IPS-15b (cell line): ENCODE measurements at regions not wholly inside any gene's neighbourhood (a gene's known extent, or its start where the extent isn't known, plus 50 kb on each side); places are given as distances from the start of the nearest gene placed in this dataset.
A peak's percentile ranks its signal among the peaks of the same experiment; 100 is the strongest.
"Not testable (repeated sequence)": the region's sequence is repeated elsewhere in the genome, so short reads cannot be mapped to it uniquely, and the experiment has no call there.

Source experiments
- H3K27me3 ChIP-seq: one replicate; pipeline ENCODE4 v1.6.1; 2013; ENCODE audit warnings: low read length; ENCODE audit not compliant: control insufficient read depth, insufficient read depth
- H3K36me3 ChIP-seq: one replicate; pipeline ENCODE4 v1.6.1; 2013; ENCODE audit warnings: low read length; ENCODE audit not compliant: control insufficient read depth, insufficient read depth
- H3K4me1 ChIP-seq: one replicate; pipeline ENCODE4 v1.6.1; 2013; ENCODE audit warnings: mild to moderate bottlenecking, low read length; ENCODE audit not compliant: control insufficient read depth, insufficient read depth
- H3K4me3 ChIP-seq: one replicate; pipeline ENCODE4 v1.5.1; 2013; ENCODE audit warnings: low read depth, low read length
- H3K9ac ChIP-seq: one replicate; pipeline ENCODE4 v1.6.1; 2013; ENCODE audit warnings: low read depth, mild to moderate bottlenecking, low read length
- H3K9me3 ChIP-seq: one replicate; pipeline ENCODE4 v1.6.1; 2013; ENCODE audit warnings: mild to moderate bottlenecking, low read length; ENCODE audit not compliant: control insufficient read depth, insufficient read depth

DNA sequence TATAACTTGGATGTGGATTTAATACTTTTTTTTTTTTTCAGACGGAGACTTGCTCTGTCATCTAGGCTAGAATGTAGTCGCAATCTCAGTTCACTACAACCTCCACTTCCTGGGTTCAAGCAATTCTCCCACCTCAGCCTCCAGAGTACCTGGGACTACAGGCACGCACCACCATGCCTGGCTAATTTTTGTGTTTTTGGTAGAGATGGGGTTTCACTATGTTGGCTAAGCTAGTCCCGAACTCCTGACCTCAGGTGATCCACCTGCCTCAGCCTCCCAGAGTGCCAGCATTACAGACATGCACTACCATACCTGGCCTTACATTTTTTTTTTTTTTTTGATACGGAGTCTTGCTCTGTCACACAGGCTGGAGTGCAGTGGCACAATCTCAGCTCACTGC lies 85.6 kb upstream of the BTN3A2 start:
- not testable (repeated sequence) for H3K27me3 ChIP-seq, H3K9ac ChIP-seq, H3K4me3 ChIP-seq, H3K4me1 ChIP-seq, H3K36me3 ChIP-seq, H3K9me3 ChIP-seq

DNA sequence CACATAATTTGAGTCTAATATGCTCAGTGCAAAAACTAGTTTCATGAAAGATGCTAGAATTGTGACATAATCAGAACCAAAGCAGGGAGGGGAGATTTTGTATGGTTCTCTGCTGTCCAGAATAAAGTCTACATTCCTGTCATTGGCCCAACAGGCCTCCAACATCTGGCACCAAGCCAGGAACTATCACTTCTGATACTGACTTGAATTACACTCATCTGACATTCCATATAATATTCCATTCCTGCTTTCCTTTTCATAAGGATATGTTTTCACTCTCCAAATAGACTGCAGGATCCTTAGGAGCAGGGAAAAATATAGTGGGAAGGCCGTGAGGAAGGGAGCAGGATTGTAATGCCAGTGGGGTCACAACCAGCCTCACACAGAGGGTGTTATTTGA lies 84.6 kb upstream of the BTN3A2 start:
- Histone ChIP-seq H3K36me3 (no peaks in the 10 kb centered on the region), H3K27me3 (no peaks in the 10 kb centered on the region), H3K4me1 (no peaks in the 10 kb centered on the region), H3K4me3 (no peak overlapping the region), H3K9me3 (no peaks in the 10 kb centered on the region), H3K9ac (no peak overlapping the region)

DNA sequence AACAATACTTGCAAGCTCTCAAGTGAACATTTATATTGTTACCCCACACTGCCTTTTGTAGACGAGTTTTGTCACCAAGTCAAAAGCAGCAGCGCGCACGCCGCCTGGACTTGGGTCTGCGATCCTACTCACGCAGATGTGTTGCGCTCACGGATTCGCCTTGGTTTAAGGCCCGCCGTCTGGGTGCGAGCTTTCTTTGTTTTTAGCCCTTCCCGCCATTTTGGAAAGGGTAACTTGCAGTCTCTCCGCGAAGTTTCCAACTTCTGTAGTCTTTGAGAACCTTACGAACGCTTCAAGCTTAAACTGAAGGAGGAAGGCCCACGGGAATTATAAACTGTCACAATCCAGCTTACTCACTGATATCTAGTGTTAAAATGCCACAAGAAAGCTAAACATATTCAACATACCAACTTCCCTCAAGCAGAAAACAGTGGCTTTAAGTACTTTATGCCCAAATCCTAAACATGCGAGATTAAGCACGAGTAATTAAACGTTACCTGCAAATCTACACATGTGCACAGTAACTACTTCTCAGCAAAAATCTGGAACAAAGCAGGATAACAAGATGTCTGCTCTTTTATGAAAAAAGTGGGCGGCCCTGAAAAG lies 80.4 kb upstream of the BTN3A2 start:
- Histone ChIP-seq H3K4me1 (peaks cover 3% of the 10 kb centered on the region), H3K4me3 (peak overlapping the region; percentile 84), H3K9ac (peak overlapping the region; percentile 99), H3K36me3 (no peaks in the 10 kb centered on the region), H3K9me3 (no peaks in the 10 kb centered on the region), H3K27me3 (no peaks in the 10 kb centered on the region)

DNA sequence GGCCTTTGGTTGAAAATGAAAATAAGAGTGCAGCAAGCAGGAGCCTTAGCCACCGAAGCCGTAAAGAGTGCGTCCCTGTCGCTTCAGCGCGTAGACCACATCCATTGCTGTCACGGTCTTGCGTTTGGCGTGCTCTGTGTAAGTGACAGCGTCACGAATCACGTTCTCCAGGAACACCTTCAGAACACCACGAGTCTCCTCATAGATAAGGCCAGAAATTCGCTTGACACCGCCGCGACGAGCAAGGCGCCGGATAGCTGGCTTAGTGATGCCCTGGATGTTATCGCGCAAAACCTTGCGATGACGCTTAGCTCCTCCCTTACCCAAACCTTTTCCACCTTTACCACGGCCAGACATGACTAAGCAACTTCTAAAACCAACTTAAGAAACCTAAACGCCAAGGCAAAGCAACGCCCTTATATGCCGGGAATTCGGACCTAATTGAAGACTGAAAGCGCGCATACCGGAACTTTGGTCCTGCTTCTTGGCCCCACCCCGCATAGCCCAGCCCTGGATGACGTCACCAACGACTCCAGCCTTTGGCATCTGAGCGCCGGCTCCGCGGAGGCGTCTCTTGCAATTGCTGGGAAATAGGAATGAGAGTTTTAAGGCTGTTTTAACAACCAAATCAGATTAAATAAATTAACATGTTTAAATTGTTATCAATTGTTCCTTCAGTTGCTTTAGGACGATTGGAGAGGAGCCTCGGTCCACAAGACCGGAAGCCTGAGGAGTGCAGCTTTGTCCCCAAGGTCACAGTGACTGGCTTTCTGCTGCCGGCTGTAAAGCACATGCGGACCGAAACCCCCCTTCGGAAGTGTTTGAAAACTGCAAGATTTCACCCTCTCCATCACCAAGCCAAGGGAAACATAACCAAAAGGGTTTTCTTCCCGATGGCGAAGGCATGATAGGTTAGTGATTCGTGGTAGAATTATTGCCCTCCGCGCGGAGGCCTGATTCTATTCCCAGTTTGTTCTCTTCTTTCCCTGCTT lies 79.6 kb upstream of the BTN3A2 start:
- Histone ChIP-seq H3K4me3 (peak overlapping the region; percentile 84), H3K27me3 (no peaks in the 10 kb centered on the region), H3K9me3 (no peaks in the 10 kb centered on the region), H3K4me1 (peaks cover 3% of the 10 kb centered on the region), H3K9ac (peak overlapping the region; percentile 99), H3K36me3 (no peaks in the 10 kb centered on the region)

DNA sequence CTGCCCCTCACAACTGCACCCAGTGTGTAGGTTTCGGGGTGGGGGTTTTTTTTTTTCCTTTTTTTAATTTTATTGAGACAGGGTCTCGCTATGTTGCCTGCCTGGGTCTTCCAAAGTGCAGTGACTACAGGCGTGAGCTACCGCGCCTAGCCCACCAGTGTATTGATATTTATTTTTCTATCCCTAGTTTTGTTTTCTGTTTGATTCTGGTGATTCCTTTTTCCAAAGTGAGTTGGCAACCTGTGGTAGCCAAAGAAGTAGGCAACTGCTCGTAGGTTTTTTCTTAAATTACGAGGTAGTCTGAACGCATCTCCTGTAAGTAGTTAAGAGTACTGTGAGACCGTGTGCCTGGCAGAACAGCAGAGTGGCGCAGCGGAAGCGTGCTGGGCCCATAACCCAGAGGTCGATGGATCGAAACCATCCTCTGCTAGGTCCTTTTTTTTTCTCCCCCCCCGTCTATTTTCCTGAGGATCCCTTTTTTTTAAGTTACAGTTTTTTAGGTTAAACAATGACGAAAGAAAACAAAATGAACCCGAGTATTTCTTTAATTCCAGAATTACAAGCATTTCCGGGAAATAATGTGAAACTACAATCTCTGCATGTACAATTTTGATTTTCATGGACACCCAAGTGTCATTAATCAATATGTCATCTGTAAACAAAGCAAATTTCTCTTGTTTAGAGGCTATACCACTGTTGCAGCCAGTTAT lies 78.7 kb upstream of the BTN3A2 start:
- Histone ChIP-seq H3K9ac (peak overlapping the region; percentile 95), H3K27me3 (no peaks in the 10 kb centered on the region), H3K9me3 (no peaks in the 10 kb centered on the region), H3K4me3 (peak overlapping the region; percentile 84), H3K36me3 (no peaks in the 10 kb centered on the region), H3K4me1 (peaks cover 3% of the 10 kb centered on the region)

DNA sequence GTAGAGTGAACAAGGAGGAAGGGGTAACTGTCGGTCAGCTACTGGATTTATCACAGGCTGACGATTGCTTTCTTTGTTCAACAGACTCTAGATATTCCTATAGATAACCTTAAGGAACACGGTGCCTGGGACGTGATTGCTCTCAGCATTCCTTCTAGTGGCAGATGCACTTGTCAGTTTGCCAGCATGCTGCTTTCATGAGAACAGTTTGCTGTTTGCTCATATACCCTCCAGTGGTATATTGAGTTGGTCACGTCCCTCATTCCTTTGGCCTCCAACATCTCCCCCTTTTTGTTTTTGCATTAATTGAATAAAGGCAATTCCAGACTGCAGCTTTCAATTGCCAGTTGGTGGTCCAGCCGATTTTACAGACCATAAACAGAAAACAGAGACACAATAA lies 76.8 kb upstream of the BTN3A2 start:
- no peaks in the 10 kb centered on the region for H3K27me3 ChIP-seq
- H3K9me3 ChIP-seq, result no peaks in the 10 kb centered on the region
- no peaks in the 10 kb centered on the region for H3K36me3 ChIP-seq
- H3K9ac ChIP-seq, result no peak overlapping the region
- no peak overlapping the region for H3K4me3 ChIP-seq
- peaks cover 3% of the 10 kb centered on the region for H3K4me1 ChIP-seq

DNA sequence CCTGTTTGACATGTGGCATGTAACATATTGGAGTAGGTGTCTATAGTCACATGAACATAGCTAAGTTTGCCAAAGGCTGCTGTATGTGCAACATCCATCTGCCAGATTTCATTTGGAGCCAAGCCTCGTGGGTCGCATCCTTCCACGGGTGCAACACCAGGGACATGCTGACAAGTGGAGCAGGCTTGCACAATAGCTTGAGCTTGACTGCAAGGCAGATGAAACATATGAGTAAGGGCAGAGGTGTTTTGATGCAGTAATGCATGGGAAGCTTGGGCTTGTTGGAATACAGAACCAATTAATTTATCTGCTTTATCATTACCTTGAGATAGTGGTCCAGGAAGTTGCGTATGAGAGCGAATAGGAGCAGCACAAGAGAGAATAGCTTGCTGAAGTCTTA lies 74.1 kb upstream of the BTN3A2 start:
- Histone ChIP-seq H3K9me3 (no peaks in the 10 kb centered on the region), H3K4me3 (no peak overlapping the region), H3K27me3 (no peaks in the 10 kb centered on the region), H3K9ac (no peak overlapping the region), H3K4me1 (peaks cover 3% of the 10 kb centered on the region), H3K36me3 (no peaks in the 10 kb centered on the region)

DNA sequence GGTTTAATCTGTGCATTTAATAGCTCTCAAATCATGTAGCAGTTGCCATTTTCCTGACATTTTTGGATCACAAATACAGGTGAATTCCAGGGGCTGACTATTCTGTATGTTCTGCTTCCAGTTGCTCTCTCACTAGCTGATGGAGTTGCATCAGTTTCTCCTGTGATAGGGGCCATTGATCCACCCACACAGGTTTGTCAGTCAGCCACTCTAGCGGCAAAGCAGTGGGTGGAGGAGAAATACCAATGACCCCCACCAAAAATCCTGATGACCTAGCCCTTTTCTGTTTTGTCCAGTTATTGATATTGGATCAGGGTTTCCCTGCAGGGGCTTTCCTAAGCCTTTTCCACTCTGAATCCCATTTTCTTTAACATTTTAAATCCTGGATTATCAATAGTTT lies 72.3 kb upstream of the BTN3A2 start:
- Histone ChIP-seq H3K4me3 (no peak overlapping the region), H3K9ac (no peak overlapping the region), H3K36me3 (no peaks in the 10 kb centered on the region), H3K27me3 (no peaks in the 10 kb centered on the region), H3K4me1 (no peaks in the 10 kb centered on the region), H3K9me3 (no peaks in the 10 kb centered on the region)

DNA sequence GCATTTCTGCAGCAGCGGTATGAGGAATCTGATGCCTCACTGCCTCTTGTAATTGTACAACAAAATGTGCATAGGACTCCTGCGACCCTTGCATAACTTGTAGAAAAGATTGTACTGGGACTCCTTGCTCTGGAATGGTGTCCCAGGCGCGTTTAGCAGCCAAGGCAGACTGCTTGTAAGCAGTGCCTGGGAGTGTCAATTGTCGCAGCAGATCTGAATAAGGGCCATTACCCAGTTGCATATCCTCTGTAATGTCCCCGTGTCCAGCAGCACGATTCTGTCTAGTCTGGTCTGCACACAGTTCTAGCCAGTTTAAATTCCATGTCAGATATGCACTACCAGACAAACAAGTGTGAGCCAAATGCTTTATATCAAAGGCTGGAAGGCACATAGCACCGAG lies 70.7 kb upstream of the BTN3A2 start:
- Histone ChIP-seq H3K4me3 (no peak overlapping the region), H3K9ac (no peak overlapping the region), H3K27me3 (no peaks in the 10 kb centered on the region), H3K36me3 (no peaks in the 10 kb centered on the region), H3K4me1 (no peaks in the 10 kb centered on the region), H3K9me3 (no peaks in the 10 kb centered on the region)

DNA sequence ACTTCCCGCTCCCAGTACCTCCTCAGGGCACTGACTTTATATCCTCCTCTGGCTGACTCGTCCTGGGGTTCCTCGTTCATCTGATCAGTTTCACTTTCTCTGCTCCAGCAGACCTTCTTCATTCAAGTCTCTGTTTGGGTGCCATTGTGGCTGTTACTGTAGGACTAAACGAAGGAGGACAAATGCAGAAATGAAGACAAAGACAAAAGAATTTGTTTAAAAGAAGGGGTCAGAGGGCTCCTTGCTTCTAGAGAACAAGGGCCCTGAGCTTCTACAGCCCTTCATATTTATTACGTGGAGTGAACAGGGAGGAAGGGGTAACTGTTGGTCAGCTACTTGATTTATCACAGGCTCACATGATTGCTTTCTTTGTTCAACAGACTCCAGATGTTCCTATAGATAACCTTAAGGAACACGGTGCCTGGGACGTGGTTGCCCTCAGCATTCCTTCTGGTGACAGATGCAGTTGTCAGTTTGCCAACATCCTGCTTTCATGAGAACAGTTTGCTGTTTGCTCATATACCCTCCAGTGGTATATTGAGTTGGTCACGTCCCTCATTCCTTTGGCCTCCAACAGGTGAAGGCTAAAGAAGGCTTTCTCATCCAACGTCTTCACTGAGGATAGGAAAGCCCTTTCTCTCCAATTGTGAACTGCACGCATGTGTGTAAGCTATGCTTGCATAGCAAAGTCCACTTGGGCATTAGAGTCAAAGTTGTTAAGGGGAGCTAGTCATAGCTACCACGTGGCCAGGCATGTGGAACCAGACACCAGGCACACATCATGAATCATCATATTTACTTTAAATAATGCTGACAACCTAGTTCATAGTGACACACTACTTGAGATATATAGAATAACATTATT lies 69.1 kb upstream of the BTN3A2 start:
- no peaks in the 10 kb centered on the region for H3K36me3 ChIP-seq
- no peaks in the 10 kb centered on the region for H3K4me1 ChIP-seq
- no peaks in the 10 kb centered on the region for H3K27me3 ChIP-seq
- no peak overlapping the region for H3K4me3 ChIP-seq
- H3K9me3 ChIP-seq, result no peaks in the 10 kb centered on the region
- no peak overlapping the region for H3K9ac ChIP-seq

DNA sequence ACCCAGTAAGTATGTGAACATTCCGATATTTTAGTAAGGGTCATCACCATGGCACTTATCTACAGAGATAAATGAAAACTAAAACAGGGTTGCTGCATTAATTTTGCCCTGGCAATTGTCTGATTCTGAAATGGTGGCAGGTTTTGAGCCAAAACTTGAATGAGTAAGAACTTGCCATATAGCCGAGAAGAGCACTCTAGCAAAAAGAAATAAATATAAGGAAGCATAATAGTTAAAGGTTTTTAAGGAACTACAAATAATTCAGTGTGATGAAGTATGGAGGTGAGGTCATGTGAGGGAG lies 68.5 kb upstream of the BTN3A2 start:
- H3K4me3 ChIP-seq, result no peak overlapping the region
- no peaks in the 10 kb centered on the region for H3K9me3 ChIP-seq
- no peaks in the 10 kb centered on the region for H3K27me3 ChIP-seq
- H3K36me3 ChIP-seq, result no peaks in the 10 kb centered on the region
- no peak overlapping the region for H3K9ac ChIP-seq
- no peaks in the 10 kb centered on the region for H3K4me1 ChIP-seq
